Caco-2 (cell line): ENCODE measurements at regions not wholly inside any gene's neighbourhood (a gene's known extent, or its start where the extent isn't known, plus 50 kb on each side); places are given as distances from the start of the nearest gene placed in this dataset.

Experiments used
- BruUV-seq: library from RNA; stranded (reverse); fragments of 400-500 nt; replicated peaks from 2 replicates; lab custom pipeline; 2021; lab: Mats Ljungman, UMichigan
- CTCF ChIA-PET: fragments of 300-600 bp; sonication (Branson Sonifier 250); formaldehyde crosslinking; loops from one replicate; lab custom pipeline; 2022; ENCODE audit warnings: antibody characterized with exemption; lab: Charles Lee
- POLR2A ChIA-PET: fragments of 300-600 bp; sonication (Branson Sonifier 250); formaldehyde crosslinking; loops from one replicate; lab custom pipeline; 2022; ENCODE audit warnings: antibody characterized with exemption; lab: Charles Lee
- DNase-seq, 2 experiments: peaks; one replicate each; pipeline versions ENCODE4 v3.0.0 to v3.0.0-alpha.2; 2020 to 2022
- H3K27me3 ChIP-seq: replicated peaks from 2 replicates; pipeline ENCODE4 v1.6.0; 2011; ENCODE audit warnings: low read length; ENCODE audit not compliant: control insufficient read depth, insufficient read depth
- H3K36me3 ChIP-seq: 2 replicates; pipeline ENCODE4 v1.5.1; 2011; ENCODE audit warnings: low read length; ENCODE audit not compliant: control insufficient read depth, insufficient read depth
- H3K4me1 ChIP-seq: fragments of 250-450 bp; sonication (Bioruptor Pico); 2 replicates; pipeline ENCODE4 v1.5.1; 2020; ENCODE audit warnings: mild to moderate bottlenecking
- H3K4me3 ChIP-seq: 2 replicates; pipeline ENCODE4 v1.5.1; 2011; ENCODE audit warnings: low read depth, mild to moderate bottlenecking, control low read depth, low read length
- H3K9me3 ChIP-seq: fragments of 250-450 bp; sonication (Bioruptor Pico); 2 replicates; pipeline ENCODE4 v1.5.1; 2020; ENCODE audit warnings: mild to moderate bottlenecking, moderate library complexity
- H3K27ac Mint-ChIP-seq: one replicate; pipeline ENCODE4 v1.8.0; 2022; ENCODE audit warnings: mixed read lengths; ENCODE audit not compliant: unreplicated experiment
- H3K27me3 Mint-ChIP-seq: one replicate; pipeline ENCODE4 v1.8.0; 2022; ENCODE audit warnings: mixed read lengths; ENCODE audit not compliant: insufficient read depth, unreplicated experiment
- H3K36me3 Mint-ChIP-seq: one replicate; pipeline ENCODE4 v1.8.0; 2022; ENCODE audit warnings: mild to moderate bottlenecking, mixed read lengths; ENCODE audit not compliant: insufficient read depth, unreplicated experiment
- H3K4me1 Mint-ChIP-seq: one replicate; pipeline ENCODE4 v1.8.0; 2022; ENCODE audit warnings: low read depth, mixed read lengths; ENCODE audit not compliant: unreplicated experiment
- H3K4me3 Mint-ChIP-seq: one replicate; pipeline ENCODE4 v1.8.0; 2022; ENCODE audit warnings: mild to moderate bottlenecking, moderate library complexity, mixed read lengths; ENCODE audit not compliant: unreplicated experiment
- H3K9me3 Mint-ChIP-seq: one replicate; pipeline ENCODE4 v1.8.0; 2022; ENCODE audit warnings: mixed read lengths; ENCODE audit not compliant: unreplicated experiment
- CTCF ChIP-seq, 2 experiments: fragments of 200-600 bp in 1 of 2; IDR thresholded peaks; 1 replicate in 1 of 2; 2 replicates in 1 of 2; pipeline versions ENCODE4 v1.5.1 to v1.8.0; 2011 to 2022; ENCODE audit warnings: antibody characterized with exemption in 1 of 2, control low read depth in 1 of 2, inconsistent platforms in 1 of 2, low read depth in 1 of 2, low read length in 1 of 2, mild to moderate bottlenecking in 1 of 2, moderate library complexity in 1 of 2; ENCODE audit not compliant: insufficient read depth in 1 of 2, severe bottlenecking in 1 of 2, unreplicated experiment in 1 of 2
- intact Hi-C: fragments of 100-400 bp; cut with micrococcal nuclease; formaldehyde crosslinking; loops from one replicate; pipeline ENCODE4 v1.10.0; 2022; ENCODE audit not compliant: unreplicated experiment

- H3K9me3 ChIP-seq, result no peaks in the 10 kb centered on the region
- no peak overlapping the region for H3K27ac Mint-ChIP-seq
Observed at GRCh38 chr3:6155650-6156338, 705.1 kb upstream of the GRM7 start.

DNA sequence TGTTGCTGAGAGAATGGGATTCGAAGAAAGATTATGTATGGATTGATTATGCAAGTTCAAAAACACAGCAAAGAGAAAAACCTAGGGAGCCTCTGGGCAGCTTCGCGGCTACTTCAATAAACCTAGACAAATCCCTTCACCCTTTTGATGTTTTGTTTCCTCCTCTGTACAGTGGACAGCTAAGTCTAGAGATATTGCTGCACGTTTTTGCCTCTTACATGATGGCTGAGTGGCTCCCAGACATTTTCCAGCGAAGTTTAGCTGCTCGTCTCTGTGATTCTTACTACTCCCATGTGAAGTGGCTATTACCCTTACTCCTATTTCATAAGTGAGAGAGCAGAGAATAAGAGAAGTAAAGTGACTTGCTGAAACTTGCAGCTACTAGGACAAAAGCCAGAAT is 695.0 kb upstream of the GRM7 start:
- H3K36me3 ChIP-seq, result no peaks in the 10 kb centered on the region
- DNase-seq, result no peak
- intact Hi-C loops, result no loop called here
- BruUV-seq, result no TSS peak
- no peaks in the 10 kb centered on the region for H3K27me3 Mint-ChIP-seq
- no peaks in the 10 kb centered on the region for H3K9me3 ChIP-seq
- TF ChIP-seq CTCF (IDR thresholded peaks at IDR 0.05; ENCODE audit: insufficient read depth in 1 of 2, low read depth in 1 of 2, low read length in 1 of 2, severe bottlenecking in 1 of 2, unreplicated experiment in 1 of 2), result no peak
- no peak overlapping the region for H3K4me3 Mint-ChIP-seq
- ChIA-PET CTCF (no interaction called here), POLR2A (no interaction called here)
- H3K4me1 Mint-ChIP-seq, result no peaks in the 10 kb centered on the region
- no peaks in the 10 kb centered on the region for H3K27me3 ChIP-seq
- H3K36me3 Mint-ChIP-seq, result no peaks in the 10 kb centered on the region
- H3K4me3 ChIP-seq, result no peak overlapping the region
- no peaks in the 10 kb centered on the region for H3K9me3 Mint-ChIP-seq
- H3K27ac Mint-ChIP-seq, result no peak overlapping the region
- H3K4me1 ChIP-seq, result no peaks in the 10 kb centered on the region

More at GRCh38 chr3:6155650-6156338, 705.1 kb upstream of the GRM7 start:
- intact Hi-C loops, result no loop called here
- no TSS peak for BruUV-seq
- H3K9me3 Mint-ChIP-seq, result no peaks in the 10 kb centered on the region
- no peaks in the 10 kb centered on the region for H3K36me3 Mint-ChIP-seq
- no peak for DNase-seq
- H3K4me3 Mint-ChIP-seq, result no peak overlapping the region
- H3K4me1 ChIP-seq, result peaks cover 16% of the 10 kb centered on the region
- no peak overlapping the region for H3K4me3 ChIP-seq
- H3K27me3 ChIP-seq, result no peaks in the 10 kb centered on the region
- CTCF ChIA-PET, result no interaction called here
- peaks cover 7% of the 10 kb centered on the region for H3K4me1 Mint-ChIP-seq
- TF ChIP-seq CTCF (IDR thresholded peaks at IDR 0.05; ENCODE audit: insufficient read depth in 1 of 2, low read depth in 1 of 2, low read length in 1 of 2, severe bottlenecking in 1 of 2, unreplicated experiment in 1 of 2), result no peak
- POLR2A ChIA-PET, result no interaction called here
- peaks cover 3% of the 10 kb centered on the region for H3K27me3 Mint-ChIP-seq
- no peaks in the 10 kb centered on the region for H3K36me3 ChIP-seq

DNA sequence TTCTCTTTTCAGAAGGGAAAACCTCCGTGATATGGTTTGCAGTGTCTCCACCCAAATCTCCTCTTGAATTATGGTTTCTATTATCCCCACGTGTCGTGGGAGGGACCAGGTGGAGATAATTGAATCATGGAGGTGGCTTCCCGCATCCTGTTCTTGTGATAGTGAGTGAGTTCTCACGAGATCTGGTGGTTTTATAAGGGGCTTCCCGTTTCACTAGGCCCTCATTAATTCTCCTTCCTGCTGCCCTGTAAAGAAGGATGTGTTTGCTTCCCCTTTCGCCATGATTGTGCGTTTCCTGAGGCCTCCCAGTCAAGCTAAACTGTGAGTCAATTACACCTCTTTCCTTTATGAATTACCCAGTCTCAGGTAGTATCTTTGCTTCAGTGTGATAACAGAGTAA is 692.7 kb upstream of the GRM7 start:
- no TSS peak for BruUV-seq
- no peaks in the 10 kb centered on the region for H3K4me1 ChIP-seq
- intact Hi-C loops, result no loop called here
- Mint-ChIP-seq H3K4me1 (no peaks in the 10 kb centered on the region), H3K27me3 (peaks cover 2% of the 10 kb centered on the region), H3K27ac (no peak overlapping the region), H3K4me3 (no peak overlapping the region), H3K36me3 (no peaks in the 10 kb centered on the region), H3K9me3 (no peaks in the 10 kb centered on the region)
- no peak overlapping the region for H3K4me3 ChIP-seq
- H3K27me3 ChIP-seq, result no peaks in the 10 kb centered on the region
- TF ChIP-seq CTCF (IDR thresholded peaks at IDR 0.05; ENCODE audit: insufficient read depth in 1 of 2, low read depth in 1 of 2, low read length in 1 of 2, severe bottlenecking in 1 of 2, unreplicated experiment in 1 of 2), result no peak
- H3K36me3 ChIP-seq, result no peaks in the 10 kb centered on the region
- H3K9me3 ChIP-seq, result no peaks in the 10 kb centered on the region
- no peak for DNase-seq
- ChIA-PET POLR2A (no interaction called here), CTCF (no interaction called here)
